HepG2 (cell line): ENCODE measurements at regions not wholly inside any gene's neighbourhood (a gene's known extent, or its start where the extent isn't known, plus 50 kb on each side); places are given as distances from the start of the nearest gene placed in this dataset.

Experiments used
- CTCF ChIP-seq: sonication (generic); formaldehyde crosslinking; IDR thresholded peaks from 2 replicates; pipeline ENCODE4 v1.5.0; 2020; ENCODE audit warnings: mild to moderate bottlenecking, missing genetic modification reagents, moderate library complexity
- EZH2 ChIP-seq: conservative IDR thresholded peaks from 2 replicates; pipeline ENCODE4 v1.6.1; 2012; ENCODE audit warnings: mild to moderate bottlenecking, low read depth, low read length, moderate library complexity
- JUNB ChIP-seq: sonication (generic); formaldehyde crosslinking; IDR thresholded peaks from 2 replicates; pipeline ENCODE4 v1.8.0; 2022; ENCODE audit warnings: missing genetic modification reagents, mild to moderate bottlenecking, borderline replicate concordance
- POLR2A ChIP-seq, 2 experiments: IDR thresholded peaks; 2 replicates each; pipeline ENCODE4 v1.6.1; 2011; ENCODE audit warnings: low read depth in 2 of 2, low read length in 2 of 2, mild to moderate bottlenecking in 1 of 2, moderate library complexity in 1 of 2; ENCODE audit not compliant: insufficient read depth in 1 of 2
- SMAD3 ChIP-seq: sonication (generic); formaldehyde crosslinking; IDR thresholded peaks from 2 replicates; pipeline ENCODE4 v1.4.0; 2020; ENCODE audit warnings: missing genetic modification reagents
- SP1 ChIP-seq, 2 experiments: fragments of 450-650 bp in 1 of 2; sonication (generic) in 1 of 2; formaldehyde crosslinking in 1 of 2; IDR thresholded peaks; 2 replicates each; pipeline versions ENCODE4 v1.4.0 to v1.6.1; 2016 to 2020; ENCODE audit warnings: missing genetic modification reagents in 1 of 2
- TARDBP ChIP-seq: sonication (generic); formaldehyde crosslinking; IDR thresholded peaks from 2 replicates; pipeline ENCODE4 v1.8.0; 2022; ENCODE audit warnings: mild to moderate bottlenecking, missing genetic modification reagents
- ZNF232 ChIP-seq: sonication (generic); formaldehyde crosslinking; IDR thresholded peaks from 2 replicates; pipeline ENCODE4 v1.4.0; 2020; ENCODE audit warnings: missing genetic modification reagents, borderline replicate concordance
- TF ChIP-seq, protein P1 (sequence below): sonication (generic); formaldehyde crosslinking; IDR thresholded peaks from 2 replicates; pipeline ENCODE4 v1.4.0; 2020; ENCODE audit warnings: missing genetic modification reagents
- TF ChIP-seq, protein P2 (sequence below): sonication (generic); formaldehyde crosslinking; IDR thresholded peaks from 2 replicates; pipeline ENCODE4 v1.8.0; 2022; ENCODE audit warnings: mild to moderate bottlenecking, missing genetic modification reagents; ENCODE audit not compliant: insufficient replicate concordance
- TF ChIP-seq, protein P3 (sequence below): sonication (generic); formaldehyde crosslinking; IDR thresholded peaks from 2 replicates; pipeline ENCODE4 v1.9.0; 2022; ENCODE audit warnings: missing genetic modification reagents, mild to moderate bottlenecking, borderline replicate concordance

DNA sequence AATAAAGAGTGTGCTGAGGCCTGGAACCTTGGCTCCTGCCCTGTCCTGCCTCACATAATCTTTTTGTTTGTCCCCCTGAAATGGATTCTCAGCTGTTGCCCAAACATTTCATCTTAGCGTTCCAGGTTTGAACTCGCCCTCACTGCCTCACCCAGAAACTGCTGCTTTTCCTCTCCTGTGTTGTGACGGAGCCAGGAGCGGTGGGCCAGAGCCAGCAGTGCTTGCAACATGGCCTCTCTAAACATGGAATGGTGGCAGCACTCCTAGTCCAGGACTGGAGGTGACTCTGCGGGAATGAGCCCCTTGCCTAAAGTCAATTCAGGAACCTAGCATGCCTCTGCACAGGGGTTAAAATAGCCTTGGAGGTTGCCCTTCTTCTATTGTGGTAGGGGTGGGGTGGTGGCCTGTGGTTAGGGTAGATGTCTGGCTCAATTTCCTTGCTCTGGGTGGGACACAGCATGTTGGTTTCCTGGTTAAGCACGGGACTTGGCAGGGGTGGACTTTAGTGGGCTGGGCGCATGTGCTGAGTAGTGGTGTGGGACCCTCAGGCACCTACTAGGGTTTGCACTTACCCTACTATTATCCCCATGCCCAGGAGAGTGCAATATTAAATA is 101.6 kb downstream of the SLC25A46 start:
- TF ChIP-seq POLR2A (IDR thresholded peaks at IDR 0.05; ENCODE audit: insufficient read depth in 1 of 2, low read depth in 2 of 2, low read length in 2 of 2): no peak
- TF ChIP-seq CTCF (CRISPR knock-in tag): no peak
- TF ChIP-seq ZNF232 (CRISPR knock-in tag): no peak
- TF ChIP-seq, protein P1, sequence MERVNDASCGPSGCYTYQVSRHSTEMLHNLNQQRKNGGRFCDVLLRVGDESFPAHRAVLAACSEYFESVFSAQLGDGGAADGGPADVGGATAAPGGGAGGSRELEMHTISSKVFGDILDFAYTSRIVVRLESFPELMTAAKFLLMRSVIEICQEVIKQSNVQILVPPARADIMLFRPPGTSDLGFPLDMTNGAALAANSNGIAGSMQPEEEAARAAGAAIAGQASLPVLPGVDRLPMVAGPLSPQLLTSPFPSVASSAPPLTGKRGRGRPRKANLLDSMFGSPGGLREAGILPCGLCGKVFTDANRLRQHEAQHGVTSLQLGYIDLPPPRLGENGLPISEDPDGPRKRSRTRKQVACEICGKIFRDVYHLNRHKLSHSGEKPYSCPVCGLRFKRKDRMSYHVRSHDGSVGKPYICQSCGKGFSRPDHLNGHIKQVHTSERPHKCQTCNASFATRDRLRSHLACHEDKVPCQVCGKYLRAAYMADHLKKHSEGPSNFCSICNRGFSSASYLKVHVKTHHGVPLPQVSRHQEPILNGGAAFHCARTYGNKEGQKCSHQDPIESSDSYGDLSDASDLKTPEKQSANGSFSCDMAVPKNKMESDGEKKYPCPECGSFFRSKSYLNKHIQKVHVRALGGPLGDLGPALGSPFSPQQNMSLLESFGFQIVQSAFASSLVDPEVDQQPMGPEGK (CRISPR knock-in tag): no peak
- TF ChIP-seq TARDBP (CRISPR knock-in tag): no peak
- TF ChIP-seq, protein P2, sequence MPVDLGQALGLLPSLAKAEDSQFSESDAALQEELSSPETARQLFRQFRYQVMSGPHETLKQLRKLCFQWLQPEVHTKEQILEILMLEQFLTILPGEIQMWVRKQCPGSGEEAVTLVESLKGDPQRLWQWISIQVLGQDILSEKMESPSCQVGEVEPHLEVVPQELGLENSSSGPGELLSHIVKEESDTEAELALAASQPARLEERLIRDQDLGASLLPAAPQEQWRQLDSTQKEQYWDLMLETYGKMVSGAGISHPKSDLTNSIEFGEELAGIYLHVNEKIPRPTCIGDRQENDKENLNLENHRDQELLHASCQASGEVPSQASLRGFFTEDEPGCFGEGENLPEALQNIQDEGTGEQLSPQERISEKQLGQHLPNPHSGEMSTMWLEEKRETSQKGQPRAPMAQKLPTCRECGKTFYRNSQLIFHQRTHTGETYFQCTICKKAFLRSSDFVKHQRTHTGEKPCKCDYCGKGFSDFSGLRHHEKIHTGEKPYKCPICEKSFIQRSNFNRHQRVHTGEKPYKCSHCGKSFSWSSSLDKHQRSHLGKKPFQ (CRISPR knock-in tag): no peak
- no peak for TF ChIP-seq JUNB (CRISPR knock-in tag)
- no peak for TF ChIP-seq SP1 (IDR thresholded peaks at IDR 0.05)
- no peak for TF ChIP-seq SP1 (CRISPR knock-in tag; IDR thresholded peaks at IDR 0.05)
- TF ChIP-seq EZH2: no peak
- no peak for TF ChIP-seq SMAD3 (CRISPR knock-in tag)
- TF ChIP-seq, protein P3, sequence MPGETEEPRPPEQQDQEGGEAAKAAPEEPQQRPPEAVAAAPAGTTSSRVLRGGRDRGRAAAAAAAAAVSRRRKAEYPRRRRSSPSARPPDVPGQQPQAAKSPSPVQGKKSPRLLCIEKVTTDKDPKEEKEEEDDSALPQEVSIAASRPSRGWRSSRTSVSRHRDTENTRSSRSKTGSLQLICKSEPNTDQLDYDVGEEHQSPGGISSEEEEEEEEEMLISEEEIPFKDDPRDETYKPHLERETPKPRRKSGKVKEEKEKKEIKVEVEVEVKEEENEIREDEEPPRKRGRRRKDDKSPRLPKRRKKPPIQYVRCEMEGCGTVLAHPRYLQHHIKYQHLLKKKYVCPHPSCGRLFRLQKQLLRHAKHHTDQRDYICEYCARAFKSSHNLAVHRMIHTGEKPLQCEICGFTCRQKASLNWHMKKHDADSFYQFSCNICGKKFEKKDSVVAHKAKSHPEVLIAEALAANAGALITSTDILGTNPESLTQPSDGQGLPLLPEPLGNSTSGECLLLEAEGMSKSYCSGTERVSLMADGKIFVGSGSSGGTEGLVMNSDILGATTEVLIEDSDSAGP: no peak
